ENCODE measurements at regions not wholly inside any gene's neighbourhood (a gene's known extent, or its start where the extent isn't known, plus 50 kb on each side); places are given as distances from the start of the nearest gene placed in this dataset.
"Not testable (repeated sequence)": the region's sequence is repeated elsewhere in the genome, so short reads cannot be mapped to it uniquely, and the experiment has no call there.

- H3K4me3 ChIP-seq (ENCODE audit: low read depth, low read length): no peak overlapping the region
- no peak for TF ChIP-seq CTCF (IDR thresholded peaks at IDR 0.05; ENCODE audit: insufficient read depth, low read depth, low read length)
- DNase-seq (ENCODE audit: low read depth): no peak
Measured at GRCh38 chr21:14677639-14678179, 131.6 kb upstream of the SAMSN1 start.

GRCh38 chr21:14677013-14677412, 130.9 kb upstream of the SAMSN1 start:
- DNase-seq (ENCODE audit: low read depth): no peak
- TF ChIP-seq CTCF (IDR thresholded peaks at IDR 0.05; ENCODE audit: insufficient read depth, low read depth, low read length): no peak
- H3K4me3 ChIP-seq (ENCODE audit: low read depth, low read length): no peak overlapping the region

GRCh38 chr21:14675774-14676530, 129.8 kb upstream of the SAMSN1 start:
- no peak overlapping the region for H3K4me3 ChIP-seq (ENCODE audit: low read depth, low read length)
- no peak for DNase-seq (ENCODE audit: low read depth)
- no peak for TF ChIP-seq CTCF (IDR thresholded peaks at IDR 0.05; ENCODE audit: insufficient read depth, low read depth, low read length)

- DNase-seq (ENCODE audit: low read depth): no peak
- no peak overlapping the region for H3K4me3 ChIP-seq (ENCODE audit: low read depth, low read length)
- no peak for TF ChIP-seq CTCF (IDR thresholded peaks at IDR 0.05; ENCODE audit: insufficient read depth, low read depth, low read length)
Measured at GRCh38 chr21:14673649-14674048, 127.5 kb upstream of the SAMSN1 start.

GRCh38 chr21:14672466-14672865, 126.4 kb upstream of the SAMSN1 start:
- TF ChIP-seq CTCF (IDR thresholded peaks at IDR 0.05; ENCODE audit: insufficient read depth, low read depth, low read length): no peak
- no peak overlapping the region for H3K4me3 ChIP-seq (ENCODE audit: low read depth, low read length)
- DNase-seq (ENCODE audit: low read depth): no peak

GRCh38 chr21:14670409-14670808, 124.3 kb upstream of the SAMSN1 start:
- TF ChIP-seq CTCF (IDR thresholded peaks at IDR 0.05; ENCODE audit: insufficient read depth, low read depth, low read length): no peak
- no peak for DNase-seq (ENCODE audit: low read depth)
- no peak overlapping the region for H3K4me3 ChIP-seq (ENCODE audit: low read depth, low read length)

GRCh38 chr21:14669092-14669491, 123.0 kb upstream of the SAMSN1 start:
- not testable (repeated sequence) for DNase-seq (ENCODE audit: low read depth)

More at GRCh38 chr21:14669092-14669491, 123.0 kb upstream of the SAMSN1 start:
- H3K4me3 ChIP-seq (ENCODE audit: low read depth, low read length): not testable (repeated sequence)
